HCT116 (cell line): ENCODE measurements at regions not wholly inside any gene's neighbourhood (a gene's known extent, or its start where the extent isn't known, plus 50 kb on each side); places are given as distances from the start of the nearest gene placed in this dataset.

Experiments
- ATAC-seq: fragments of 200-7000 bp; cut with Tn5 transposase; 2 replicates; pipeline ENCODE4 v1.9.1; 2020; ENCODE audit warnings: mild to moderate bottlenecking, moderate library complexity
- BruUV-seq: library from RNA; stranded (reverse); fragments of 400-500 nt; replicated peaks from 2 replicates; lab custom pipeline; 2021; lab: Mats Ljungman, UMichigan
- CTCF ChIA-PET: fragments of 300-600 bp; sonication (Branson Sonifier 250); formaldehyde crosslinking; loops from one replicate; lab custom pipeline; 2021; ENCODE audit warnings: antibody characterized with exemption; lab: Charles Lee
- POLR2A ChIA-PET: fragments of 300-600, 350-600 bp; sonication (Branson Sonifier 250); formaldehyde crosslinking; loops from one replicate; lab custom pipeline; 2021; ENCODE audit warnings: antibody characterized with exemption; lab: Charles Lee
- RAD21 ChIA-PET, 2 experiments: fragments of 300-600 bp; sonication (Branson Sonifier 250); formaldehyde crosslinking; loops; one replicate each; lab custom pipeline; 2023; ENCODE audit warnings: low total read pairs in 2 of 2; ENCODE audit not compliant: uncharacterized antibody in 2 of 2, unreplicated experiment in 2 of 2, low non-redundant PET in 1 of 2; lab: Charles Lee
- DNase-seq: peaks from one replicate; pipeline ENCODE4 v3.0.0-alpha.2; 2010; ENCODE audit warnings: low read depth, low spot score
- H2AFZ ChIP-seq: fragments of 200-600 bp; shearing (Covaris generic), sonication (generic); 2 replicates; pipeline ENCODE4 v1.6.1; 2017; ENCODE audit warnings: low read depth, mixed run types, mixed read lengths, antibody characterized with exemption, low read length; ENCODE audit not compliant: poor library complexity, severe bottlenecking
- H3K27ac ChIP-seq: 2 replicates; pipeline ENCODE4 v1.5.1; 2012; ENCODE audit warnings: low read depth, low read length
- H3K27me3 ChIP-seq: fragments of 200-600 bp; sonication (generic); 2 replicates; pipeline ENCODE4 v1.6.1; 2016; ENCODE audit warnings: mixed run types, low read length, mixed read lengths; ENCODE audit not compliant: insufficient read depth
- H3K36me3 ChIP-seq, 2 experiments: fragments of 200-500 bp in 1 of 2; fragments of 200-600 bp in 1 of 2; sonication (Bioruptor generic) in 1 of 2; sonication (generic) in 1 of 2; 2 replicates each; pipeline versions ENCODE4 v1.5.1 to v1.6.1; 2014 to 2016; ENCODE audit warnings: low read length in 2 of 2, inconsistent platforms in 1 of 2, mixed read lengths in 1 of 2, mixed run types in 1 of 2; ENCODE audit not compliant: insufficient read depth in 2 of 2, control insufficient read depth in 1 of 2
- H3K4me1 ChIP-seq, 2 experiments: fragments of 200-600 bp in 1 of 2; sonication (generic) in 1 of 2; 2 replicates each; pipeline versions ENCODE4 v1.5.1 to v1.6.1; 2012 to 2017; ENCODE audit warnings: low read length in 2 of 2, inconsistent platforms in 1 of 2, mild to moderate bottlenecking in 1 of 2, mixed read lengths in 1 of 2, mixed run types in 1 of 2, moderate library complexity in 1 of 2; ENCODE audit not compliant: insufficient read depth in 2 of 2, control insufficient read depth in 1 of 2
- H3K4me2 ChIP-seq: fragments of 200-600 bp; sonication (generic); 2 replicates; pipeline ENCODE4 v1.6.1; 2017; ENCODE audit warnings: mixed run types, low read length, mixed read lengths
- H3K4me3 ChIP-seq, 2 experiments: fragments of 200-600 bp in 1 of 2; sonication (generic) in 1 of 2; replicated peaks in 1 of 2; 2 replicates each; pipeline ENCODE4 v1.5.1; 2011 to 2016; ENCODE audit warnings: low read length in 2 of 2, control low read depth in 1 of 2, low read depth in 1 of 2, mild to moderate bottlenecking in 1 of 2, mixed read lengths in 1 of 2, mixed run types in 1 of 2
- H3K79me2 ChIP-seq: fragments of 200-600 bp; sonication (generic); 2 replicates; pipeline ENCODE4 v1.6.1; 2017; ENCODE audit warnings: mild to moderate bottlenecking, mixed run types, low read length, moderate library complexity, mixed read lengths; ENCODE audit not compliant: insufficient read depth
- H3K9ac ChIP-seq: fragments of 200-600 bp; sonication (generic); 2 replicates; pipeline ENCODE4 v1.6.1; 2016; ENCODE audit warnings: low read length, mixed read lengths
- H3K9me2 ChIP-seq: fragments of 200-600 bp; sonication (generic), shearing (Covaris generic); 2 replicates; pipeline ENCODE4 v1.6.1; 2017; ENCODE audit warnings: mixed run types, mild to moderate bottlenecking, moderate library complexity; ENCODE audit not compliant: insufficient read depth
- H3K9me3 ChIP-seq, 2 experiments: fragments of 200-500 bp in 1 of 2; fragments of 200-600 bp in 1 of 2; sonication (Bioruptor generic) in 1 of 2; sonication (generic) in 1 of 2; 2 replicates each; pipeline ENCODE4 v1.6.1; 2014 to 2017; ENCODE audit warnings: low read length in 2 of 2, mixed read lengths in 2 of 2, inconsistent platforms in 1 of 2, low read depth in 1 of 2, mild to moderate bottlenecking in 1 of 2, mixed run types in 1 of 2, moderate library complexity in 1 of 2; ENCODE audit not compliant: control insufficient read depth in 1 of 2, insufficient read depth in 1 of 2
- H4K20me1 ChIP-seq: fragments of 200-600 bp; sonication (generic), shearing (Covaris generic); 2 replicates; pipeline ENCODE4 v1.6.1; 2017; ENCODE audit warnings: mixed run types, mild to moderate bottlenecking, moderate library complexity; ENCODE audit not compliant: insufficient read depth
- CBX3 ChIP-seq: IDR thresholded peaks from 2 replicates; pipeline ENCODE4 v1.6.1; 2012; ENCODE audit warnings: low read depth
- EGR1 ChIP-seq: IDR thresholded peaks from 2 replicates; pipeline ENCODE4 v1.6.1; 2012; ENCODE audit warnings: low read depth
- ELF1 ChIP-seq: IDR thresholded peaks from 2 replicates; pipeline ENCODE4 v1.6.1; 2012; ENCODE audit warnings: low read depth, borderline replicate concordance
- EZH2phosphoT487 ChIP-seq: fragments of 200-600 bp; IDR thresholded peaks from 2 replicates; pipeline ENCODE4 v1.6.1; 2018; ENCODE audit warnings: antibody characterized with exemption, borderline replicate concordance
- FOSL1 ChIP-seq: IDR thresholded peaks from 2 replicates; pipeline ENCODE4 v1.6.1; 2012; ENCODE audit warnings: low read depth
- SP1 ChIP-seq: IDR thresholded peaks from 2 replicates; pipeline ENCODE4 v1.6.1; 2012; ENCODE audit warnings: low read depth
- SRF ChIP-seq: IDR thresholded peaks from 2 replicates; pipeline ENCODE4 v1.6.1; 2012; ENCODE audit warnings: low read depth
- TCF7L2 ChIP-seq: IDR thresholded peaks from 2 replicates; pipeline ENCODE4 v1.7.0; 2011; ENCODE audit warnings: borderline replicate concordance, inconsistent platforms; ENCODE audit not compliant: insufficient read depth, insufficient read length; ENCODE audit errors: extremely low read depth
- YY1 ChIP-seq: IDR thresholded peaks from 2 replicates; pipeline ENCODE4 v1.6.1; 2011; ENCODE audit warnings: low read length, low read depth, moderate library complexity, mild to moderate bottlenecking; ENCODE audit not compliant: insufficient replicate concordance; ENCODE audit errors: extremely low read depth
- ZFX ChIP-seq: fragments of 450-650 bp; IDR thresholded peaks from 2 replicates; pipeline ENCODE4 v1.6.1; 2017
- ZNF274 ChIP-seq: fragments of 200-500 bp; sonication (Bioruptor generic); IDR thresholded peaks from 2 replicates; pipeline ENCODE4 v1.6.1; 2014; ENCODE audit warnings: mild to moderate bottlenecking, low read depth, low read length, inconsistent platforms
- intact Hi-C: fragments of 100-400 bp; cut with micrococcal nuclease; formaldehyde crosslinking; loops from 2 replicates; pipeline ENCODE4 v1.10.0; 2022
- TF ChIP-seq, protein P1 (sequence below): IDR thresholded peaks from 2 replicates; pipeline ENCODE4 v1.6.1; 2012; ENCODE audit warnings: low read depth
- TF ChIP-seq, protein P2 (sequence below): IDR thresholded peaks from 2 replicates; pipeline ENCODE4 v1.6.1; 2012

DNA sequence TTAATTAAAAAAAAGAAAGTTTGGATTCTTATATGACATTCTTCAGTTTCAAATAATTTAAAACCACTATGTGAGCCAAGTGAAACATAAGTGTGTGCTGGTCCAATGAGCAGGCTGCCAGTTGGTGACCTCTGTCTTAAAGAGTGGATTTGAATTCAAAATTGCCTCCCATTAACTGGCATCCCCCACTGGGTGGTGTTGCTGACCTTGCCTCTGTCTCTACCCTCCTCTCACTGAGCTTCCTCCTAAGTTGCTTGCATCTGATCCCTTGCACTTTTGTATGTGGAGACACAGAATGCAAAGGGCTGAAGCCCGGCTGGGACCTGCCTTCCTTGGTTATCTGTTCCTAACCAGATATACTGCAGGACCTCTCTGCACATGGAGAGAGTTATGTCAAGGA, 160.6 kb downstream of the CYLD start:
- Histone ChIP-seq H4K20me1 (no peaks in the 10 kb centered on the region), H2AFZ (no peak overlapping the region), H3K9me2 (no peaks in the 10 kb centered on the region), H3K4me1 (no peaks in the 10 kb centered on the region), H3K27ac (no peak overlapping the region), H3K79me2 (no peaks in the 10 kb centered on the region), H3K9me3 (no peaks in the 10 kb centered on the region), H3K9ac (no peak overlapping the region), H3K4me2 (no peak overlapping the region), H3K36me3 (no peaks in the 10 kb centered on the region), H3K4me3 (no peak overlapping the region), H3K27me3 (peaks cover 18% of the 10 kb centered on the region)
- ChIA-PET RAD21 (no interaction called here), POLR2A (no interaction called here), CTCF (no interaction called here)
- intact Hi-C loops, result no loop called here
- DNase-seq (no peak), ATAC-seq (no peak)
- TF ChIP-seq YY1 (no peak), SRF (no peak), TCF7L2 (no peak), EGR1 (no peak), SP1 (no peak), CBX3 (no peak), FOSL1 (no peak), ZNF274 (no peak), ZFX (no peak), ELF1 (no peak), EZH2phosphoT487 (no peak)
- TF ChIP-seq, protein P1, sequence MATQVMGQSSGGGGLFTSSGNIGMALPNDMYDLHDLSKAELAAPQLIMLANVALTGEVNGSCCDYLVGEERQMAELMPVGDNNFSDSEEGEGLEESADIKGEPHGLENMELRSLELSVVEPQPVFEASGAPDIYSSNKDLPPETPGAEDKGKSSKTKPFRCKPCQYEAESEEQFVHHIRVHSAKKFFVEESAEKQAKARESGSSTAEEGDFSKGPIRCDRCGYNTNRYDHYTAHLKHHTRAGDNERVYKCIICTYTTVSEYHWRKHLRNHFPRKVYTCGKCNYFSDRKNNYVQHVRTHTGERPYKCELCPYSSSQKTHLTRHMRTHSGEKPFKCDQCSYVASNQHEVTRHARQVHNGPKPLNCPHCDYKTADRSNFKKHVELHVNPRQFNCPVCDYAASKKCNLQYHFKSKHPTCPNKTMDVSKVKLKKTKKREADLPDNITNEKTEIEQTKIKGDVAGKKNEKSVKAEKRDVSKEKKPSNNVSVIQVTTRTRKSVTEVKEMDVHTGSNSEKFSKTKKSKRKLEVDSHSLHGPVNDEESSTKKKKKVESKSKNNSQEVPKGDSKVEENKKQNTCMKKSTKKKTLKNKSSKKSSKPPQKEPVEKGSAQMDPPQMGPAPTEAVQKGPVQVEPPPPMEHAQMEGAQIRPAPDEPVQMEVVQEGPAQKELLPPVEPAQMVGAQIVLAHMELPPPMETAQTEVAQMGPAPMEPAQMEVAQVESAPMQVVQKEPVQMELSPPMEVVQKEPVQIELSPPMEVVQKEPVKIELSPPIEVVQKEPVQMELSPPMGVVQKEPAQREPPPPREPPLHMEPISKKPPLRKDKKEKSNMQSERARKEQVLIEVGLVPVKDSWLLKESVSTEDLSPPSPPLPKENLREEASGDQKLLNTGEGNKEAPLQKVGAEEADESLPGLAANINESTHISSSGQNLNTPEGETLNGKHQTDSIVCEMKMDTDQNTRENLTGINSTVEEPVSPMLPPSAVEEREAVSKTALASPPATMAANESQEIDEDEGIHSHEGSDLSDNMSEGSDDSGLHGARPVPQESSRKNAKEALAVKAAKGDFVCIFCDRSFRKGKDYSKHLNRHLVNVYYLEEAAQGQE, result no peak
- TF ChIP-seq, protein P2, sequence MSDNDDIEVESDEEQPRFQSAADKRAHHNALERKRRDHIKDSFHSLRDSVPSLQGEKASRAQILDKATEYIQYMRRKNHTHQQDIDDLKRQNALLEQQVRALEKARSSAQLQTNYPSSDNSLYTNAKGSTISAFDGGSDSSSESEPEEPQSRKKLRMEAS, result no peak
- no TSS peak for BruUV-seq
